ENCODE measurements at regions not wholly inside any gene's neighbourhood (a gene's known extent, or its start where the extent isn't known, plus 50 kb on each side); places are given as distances from the start of the nearest gene placed in this dataset.

- no peak for TF ChIP-seq CTCF (IDR thresholded peaks at IDR 0.05)
- H3K36me3 ChIP-seq: peaks cover 1% of the 10 kb centered on the region
- peaks cover 16% of the 10 kb centered on the region for H3K9me3 ChIP-seq
- no peak overlapping the region for H3K27ac ChIP-seq
- H3K4me3 ChIP-seq: no peak overlapping the region
- DNase-seq (ENCODE audit: low spot score): no peak
- H3K4me1 ChIP-seq (ENCODE audit: control insufficient read depth in 1 of 2, low read depth in 2 of 2): no peaks in the 10 kb centered on the region
- H3K27me3 ChIP-seq (replicated peaks; ENCODE audit: insufficient read depth): no peaks in the 10 kb centered on the region
- no peak for ATAC-seq (ENCODE audit: insufficient number of reproducible peaks, low FRiP score, low read depth)
Observed at GRCh38 chr19:27751044-27751391, 1461.9 kb downstream of the UQCRFS1 start.

GRCh38 chr19:27750391-27751043, 1462.4 kb downstream of the UQCRFS1 start:
- H3K9me3 ChIP-seq: peaks cover 16% of the 10 kb centered on the region
- ATAC-seq (ENCODE audit: insufficient number of reproducible peaks, low FRiP score, low read depth): no peak
- no peak overlapping the region for H3K4me3 ChIP-seq
- DNase-seq (ENCODE audit: low spot score): no peak
- TF ChIP-seq CTCF (IDR thresholded peaks at IDR 0.05): no peak
- no peaks in the 10 kb centered on the region for H3K27me3 ChIP-seq (replicated peaks; ENCODE audit: insufficient read depth)
- no peaks in the 10 kb centered on the region for H3K4me1 ChIP-seq (ENCODE audit: control insufficient read depth in 1 of 2, low read depth in 2 of 2)
- peaks cover 5% of the 10 kb centered on the region for H3K36me3 ChIP-seq
- H3K27ac ChIP-seq: no peak overlapping the region

GRCh38 chr19:27748551-27749152, 1464.3 kb downstream of the UQCRFS1 start:
- no peak overlapping the region for H3K27ac ChIP-seq
- ATAC-seq (ENCODE audit: insufficient number of reproducible peaks, low FRiP score, low read depth): no peak
- H3K27me3 ChIP-seq (replicated peaks; ENCODE audit: insufficient read depth): no peaks in the 10 kb centered on the region
- H3K9me3 ChIP-seq: peaks cover 16% of the 10 kb centered on the region
- no peak overlapping the region for H3K4me3 ChIP-seq
- no peak for TF ChIP-seq CTCF (IDR thresholded peaks at IDR 0.05)
- peaks cover 6% of the 10 kb centered on the region for H3K36me3 ChIP-seq
- no peaks in the 10 kb centered on the region for H3K4me1 ChIP-seq (ENCODE audit: control insufficient read depth in 1 of 2, low read depth in 2 of 2)
- no peak for DNase-seq (ENCODE audit: low spot score)

- Histone ChIP-seq H3K4me1 (ENCODE audit: control insufficient read depth in 1 of 2, low read depth in 2 of 2) (no peaks in the 10 kb centered on the region), H3K4me3 (no peak overlapping the region), H3K27me3 (replicated peaks; ENCODE audit: insufficient read depth) (no peaks in the 10 kb centered on the region), H3K9me3 (peaks cover 9% of the 10 kb centered on the region), H3K36me3 (peaks cover 8% of the 10 kb centered on the region), H3K27ac (no peak overlapping the region)
- no peak for DNase-seq (ENCODE audit: low spot score)
- no peak for TF ChIP-seq CTCF (IDR thresholded peaks at IDR 0.05)
- no peak for ATAC-seq (ENCODE audit: insufficient number of reproducible peaks, low FRiP score, low read depth)
Observed at GRCh38 chr19:27746691-27747380, 1466.1 kb downstream of the UQCRFS1 start.

GRCh38 chr19:27745978-27746542, 1466.9 kb downstream of the UQCRFS1 start:
- H3K27ac ChIP-seq: no peak overlapping the region
- no peaks in the 10 kb centered on the region for H3K27me3 ChIP-seq (replicated peaks; ENCODE audit: insufficient read depth)
- no peak for TF ChIP-seq CTCF (IDR thresholded peaks at IDR 0.05)
- DNase-seq (ENCODE audit: low spot score): no peak
- no peak overlapping the region for H3K4me3 ChIP-seq
- no peaks in the 10 kb centered on the region for H3K4me1 ChIP-seq (ENCODE audit: control insufficient read depth in 1 of 2, low read depth in 2 of 2)
- ATAC-seq (ENCODE audit: insufficient number of reproducible peaks, low FRiP score, low read depth): no peak
- H3K36me3 ChIP-seq: peaks cover 8% of the 10 kb centered on the region
- H3K9me3 ChIP-seq: peaks cover 9% of the 10 kb centered on the region
